Adrenal gland (tissue), 5 donors: ENCODE measurements at regions not wholly inside any gene's neighbourhood (a gene's known extent, or its start where the extent isn't known, plus 50 kb on each side); places are given as distances from the start of the nearest gene placed in this dataset.

Experiments
- POLR2A ChIP-seq, 2 donors: fragments of 450-650 bp; IDR thresholded peaks; one replicate each; pipeline ENCODE4 v1.6.1; 2017; ENCODE audit warnings: antibody characterized with exemption in 2 of 2, mild to moderate bottlenecking in 2 of 2, moderate library complexity in 1 of 2
- TF ChIP-seq, protein P1 (sequence below), 6 experiments: fragments of 450-650 bp in 4 of 6; fragments of 200-600 bp in 2 of 6; sonication (generic) in 1 of 6; IDR thresholded peaks; 1 replicate in 5 of 6; 2 replicates in 1 of 6; pipeline versions ENCODE4 v1.5.1 to v1.8.0; 2016 to 2021; ENCODE audit warnings: antibody characterized with exemption in 6 of 6, mild to moderate bottlenecking in 2 of 6, moderate library complexity in 1 of 6
- donor health status: DM: no; HTN: no; CAD: no.

DNA sequence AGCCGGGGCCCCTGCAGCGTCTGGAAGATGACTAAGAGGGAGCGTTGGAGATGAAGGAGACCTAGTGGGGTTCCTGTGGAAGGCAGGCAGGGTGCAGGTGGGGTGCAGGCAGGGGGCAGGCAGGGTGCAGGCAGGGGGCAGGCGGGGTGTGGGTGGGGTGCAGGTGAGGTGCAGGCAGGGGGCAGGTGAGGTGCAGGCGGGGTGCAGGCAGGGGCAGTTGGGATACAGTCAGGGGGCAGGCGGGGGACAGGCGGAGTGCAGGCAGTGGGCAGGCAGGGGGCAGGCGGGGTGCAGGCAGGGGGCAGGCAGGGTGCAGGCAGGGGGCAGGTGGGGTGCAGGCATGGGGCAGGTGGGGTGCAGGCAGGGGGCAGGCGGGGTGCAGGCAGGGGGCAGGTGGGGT lies 142.8 kb downstream of the SOX1 start:
- TF ChIP-seq, protein P1, sequence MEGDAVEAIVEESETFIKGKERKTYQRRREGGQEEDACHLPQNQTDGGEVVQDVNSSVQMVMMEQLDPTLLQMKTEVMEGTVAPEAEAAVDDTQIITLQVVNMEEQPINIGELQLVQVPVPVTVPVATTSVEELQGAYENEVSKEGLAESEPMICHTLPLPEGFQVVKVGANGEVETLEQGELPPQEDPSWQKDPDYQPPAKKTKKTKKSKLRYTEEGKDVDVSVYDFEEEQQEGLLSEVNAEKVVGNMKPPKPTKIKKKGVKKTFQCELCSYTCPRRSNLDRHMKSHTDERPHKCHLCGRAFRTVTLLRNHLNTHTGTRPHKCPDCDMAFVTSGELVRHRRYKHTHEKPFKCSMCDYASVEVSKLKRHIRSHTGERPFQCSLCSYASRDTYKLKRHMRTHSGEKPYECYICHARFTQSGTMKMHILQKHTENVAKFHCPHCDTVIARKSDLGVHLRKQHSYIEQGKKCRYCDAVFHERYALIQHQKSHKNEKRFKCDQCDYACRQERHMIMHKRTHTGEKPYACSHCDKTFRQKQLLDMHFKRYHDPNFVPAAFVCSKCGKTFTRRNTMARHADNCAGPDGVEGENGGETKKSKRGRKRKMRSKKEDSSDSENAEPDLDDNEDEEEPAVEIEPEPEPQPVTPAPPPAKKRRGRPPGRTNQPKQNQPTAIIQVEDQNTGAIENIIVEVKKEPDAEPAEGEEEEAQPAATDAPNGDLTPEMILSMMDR (IDR thresholded peaks at IDR 0.05): no peak
- TF ChIP-seq POLR2A (IDR thresholded peaks at IDR 0.05): no peak
